ENCODE measurements at regions not wholly inside any gene's neighbourhood (a gene's known extent, or its start where the extent isn't known, plus 50 kb on each side); places are given as distances from the start of the nearest gene placed in this dataset.
"Not testable (repeated sequence)": the region's sequence is repeated elsewhere in the genome, so short reads cannot be mapped to it uniquely, and the experiment has no call there.

- TF ChIP-seq CTCF, POLR2A, POLR2AphosphoS5 (IDR thresholded peaks at IDR 0.05): not testable (repeated sequence)
Observed at GRCh38 chr5:111819028-111819427, 62.0 kb upstream of the NREP start.
